GM12878 (cell line): ENCODE measurements at regions not wholly inside any gene's neighbourhood (a gene's known extent, or its start where the extent isn't known, plus 50 kb on each side); places are given as distances from the start of the nearest gene placed in this dataset.

Experiments
- ATAC-seq: fragments of 200-7000 bp; cut with Tn5 transposase; 3 replicates; pipeline ENCODE4 v1.9.1; 2020; ENCODE audit warnings: mild to moderate bottlenecking, moderate library complexity
- BruUV-seq: library from RNA; stranded (reverse); fragments of 400-500 nt; replicated peaks from 2 replicates; lab custom pipeline; 2021; lab: Mats Ljungman, UMichigan
- CTCF ChIA-PET: fragments of 300-600 bp; sonication (Branson Sonifier 250); formaldehyde crosslinking; extraction: SDS; loops from one replicate; lab custom pipeline; 2021; ENCODE audit warnings: inconsistent platforms; lab: Yijun Ruan, JAX
- POLR2A ChIA-PET: fragments of 350-600 bp; formaldehyde crosslinking; extraction: SDS; loops from one replicate; lab custom pipeline; 2021; ENCODE audit warnings: inconsistent platforms; lab: Charles Lee
- RAD21 ChIA-PET: fragments of 300-600 bp; sonication (Branson Sonifier 250); formaldehyde crosslinking; loops from one replicate; lab custom pipeline; 2023; ENCODE audit warnings: antibody characterized with exemption; ENCODE audit not compliant: unreplicated experiment; lab: Charles Lee
- SMC1A ChIA-PET: fragments of 300-600 bp; sonication (Branson Sonifier 250); formaldehyde crosslinking; loops from one replicate; lab custom pipeline; 2023; ENCODE audit not compliant: unreplicated experiment, uncharacterized antibody; lab: Charles Lee
- DNase-seq: peaks from one replicate; pipeline ENCODE4 v3.0.0-alpha.2; 2011; ENCODE audit warnings: low read depth, low spot score
- FAIRE-seq: peaks from 3 replicates; lab custom pipeline; 2011; peaks lifted over from hg19 to GRCh38; lab: Jason Lieb, UNC
- H2AFZ ChIP-seq: 2 replicates; pipeline ENCODE4 v1.6.0; 2011; ENCODE audit warnings: low read depth, low read length, control low read depth; ENCODE audit not compliant: control insufficient read depth
- H3K27ac ChIP-seq: 2 replicates; pipeline ENCODE4 v1.5.1; 2011; ENCODE audit warnings: control low read depth; ENCODE audit not compliant: control insufficient read depth, insufficient read depth
- H3K27me3 ChIP-seq, 2 experiments: replicated peaks in 1 of 2; 2 replicates each; pipeline versions ENCODE4 v1.6.0 to v1.6.1; 2011; ENCODE audit warnings: low read length in 1 of 2; ENCODE audit not compliant: control insufficient read depth in 2 of 2, insufficient read depth in 2 of 2
- H3K36me3 ChIP-seq, 2 experiments: 2 replicates each; pipeline ENCODE4 v1.5.1; 2011; ENCODE audit warnings: low read length in 1 of 2; ENCODE audit not compliant: control insufficient read depth in 2 of 2, insufficient read depth in 2 of 2
- H3K4me1 ChIP-seq: 2 replicates; pipeline ENCODE4 v1.6.1; 2011; ENCODE audit warnings: mild to moderate bottlenecking, low read length, moderate library complexity, mixed read lengths; ENCODE audit not compliant: control insufficient read depth, insufficient read depth
- H3K4me2 ChIP-seq: 2 replicates; pipeline ENCODE4 v1.6.0; 2011; ENCODE audit warnings: control low read depth; ENCODE audit not compliant: control insufficient read depth, insufficient read depth
- H3K4me3 ChIP-seq: fragments of 200-600 bp; sonication (generic); 2 replicates; pipeline ENCODE4 v1.5.1; 2016
- H3K79me2 ChIP-seq: 2 replicates; pipeline ENCODE4 v1.6.0; 2011; ENCODE audit warnings: low read length; ENCODE audit not compliant: control insufficient read depth, insufficient read depth
- H3K9ac ChIP-seq: 2 replicates; pipeline ENCODE4 v1.8.0; 2011; ENCODE audit warnings: low read length, control low read depth, mixed read lengths; ENCODE audit not compliant: control insufficient read depth, insufficient read depth
- H3K9me3 ChIP-seq: replicated peaks from 3 replicates; pipeline ENCODE4 v1.5.1; 2011; ENCODE audit warnings: mild to moderate bottlenecking, low read length; ENCODE audit not compliant: control insufficient read depth, insufficient read depth
- H4K20me1 ChIP-seq: 2 replicates; pipeline ENCODE4 v1.6.0; 2011; ENCODE audit not compliant: control insufficient read depth, insufficient read depth
- ASH2L ChIP-seq: fragments of 300-600, 200-600 bp; sonication (generic); IDR thresholded peaks from 2 replicates; pipeline ENCODE4 v1.6.1; 2017; ENCODE audit warnings: low read depth, mild to moderate bottlenecking, borderline replicate concordance
- BMI1 ChIP-seq: fragments of 450-650 bp; IDR thresholded peaks from 2 replicates; pipeline ENCODE4 v1.6.1; 2016; ENCODE audit warnings: mild to moderate bottlenecking, moderate library complexity, borderline replicate concordance
- CHD1 ChIP-seq: IDR thresholded peaks from 2 replicates; pipeline ENCODE4 v1.6.1; 2012; ENCODE audit warnings: low read depth, low read length, improper control_type of control experiment
- FOXK2 ChIP-seq: fragments of 450-650 bp; IDR thresholded peaks from 2 replicates; pipeline ENCODE4 v1.6.1; 2017; ENCODE audit warnings: mild to moderate bottlenecking, moderate library complexity
- IKZF1 ChIP-seq: fragments of 450-650 bp; conservative IDR thresholded peaks from 2 replicates; pipeline ENCODE4 v1.6.1; 2017; ENCODE audit warnings: antibody characterized with exemption, mild to moderate bottlenecking
- KDM1A ChIP-seq: fragments of 200-600 bp; sonication (generic); IDR thresholded peaks from 2 replicates; pipeline ENCODE4 v1.6.1; 2016; ENCODE audit warnings: borderline replicate concordance
- MEF2A ChIP-seq: IDR thresholded peaks from 2 replicates; pipeline ENCODE4 v1.6.1; 2011; ENCODE audit warnings: low read depth, mild to moderate bottlenecking, low read length, moderate library complexity; ENCODE audit not compliant: insufficient read depth
- NFYA ChIP-seq: IDR thresholded peaks from 2 replicates; pipeline ENCODE4 v1.6.1; 2011; ENCODE audit warnings: low read depth, mild to moderate bottlenecking, low read length, improper control_type of control experiment, borderline replicate concordance
- NFYB ChIP-seq: IDR thresholded peaks from 2 replicates; pipeline ENCODE4 v1.6.1; 2011; ENCODE audit warnings: low read depth, mild to moderate bottlenecking, low read length, improper control_type of control experiment, moderate library complexity; ENCODE audit not compliant: insufficient read depth
- PAX8 ChIP-seq: fragments of 450-650 bp; IDR thresholded peaks from 2 replicates; pipeline ENCODE4 v1.6.1; 2017; ENCODE audit warnings: mild to moderate bottlenecking, moderate library complexity
- SP1 ChIP-seq: IDR thresholded peaks from one replicate; pipeline ENCODE4 v1.6.1; 2011; ENCODE audit warnings: low read depth, low read length
- STAT1 ChIP-seq: fragments of 450-650 bp; conservative IDR thresholded peaks from 2 replicates; pipeline ENCODE4 v1.6.1; 2014; ENCODE audit warnings: antibody characterized with exemption, mild to moderate bottlenecking
- SUZ12 ChIP-seq: fragments of 200-600 bp; sonication (generic); IDR thresholded peaks from one replicate; pipeline ENCODE4 v1.6.1; 2018; ENCODE audit warnings: antibody characterized with exemption, mild to moderate bottlenecking; ENCODE audit not compliant: unreplicated experiment
- WGBS: methylation state at CpG from one replicate; pipeline ENCODE4 v1.1.6; 2016; ENCODE audit warnings: low lambda C conversion rate; ENCODE audit not compliant: insufficient replicate concordance, insufficient coverage; ENCODE audit errors: missing lambda C conversion rate; 5-methylcytosine and 5-hydroxymethylcytosine counted together
- in situ Hi-C: fragments of 300-500 bp; cut with MboI; formaldehyde crosslinking; loops from 9 replicates; pipeline ENCODE4 v1.14.3; 2018; ENCODE audit warnings: mixed read lengths
- intact Hi-C: fragments of 100-400 bp; cut with micrococcal nuclease; formaldehyde crosslinking; loops from one replicate; pipeline ENCODE4 v1.14.2; 2022; ENCODE audit not compliant: unreplicated experiment

DNA sequence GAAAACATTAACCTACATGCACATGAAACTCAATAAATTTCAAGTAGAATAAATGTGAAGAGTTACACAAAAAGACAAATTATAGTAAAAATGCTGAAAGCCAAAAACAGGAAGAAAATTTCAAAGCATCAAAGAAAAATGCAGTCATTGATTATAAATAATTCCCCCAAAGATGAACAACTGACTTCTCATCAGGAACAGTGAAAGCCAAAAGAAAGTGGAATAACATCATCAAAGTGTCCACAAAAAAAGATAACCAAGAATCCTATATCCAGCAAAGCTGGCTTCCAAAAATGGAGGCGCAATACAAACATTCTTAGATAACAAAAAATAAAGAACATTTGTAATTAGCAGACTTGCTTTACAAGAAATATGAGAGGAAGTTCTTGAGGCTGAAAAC, 161.6 kb downstream of the CMPK2 start (continued):
- no peak for TF ChIP-seq SUZ12
- no peak for TF ChIP-seq NFYB

DNA sequence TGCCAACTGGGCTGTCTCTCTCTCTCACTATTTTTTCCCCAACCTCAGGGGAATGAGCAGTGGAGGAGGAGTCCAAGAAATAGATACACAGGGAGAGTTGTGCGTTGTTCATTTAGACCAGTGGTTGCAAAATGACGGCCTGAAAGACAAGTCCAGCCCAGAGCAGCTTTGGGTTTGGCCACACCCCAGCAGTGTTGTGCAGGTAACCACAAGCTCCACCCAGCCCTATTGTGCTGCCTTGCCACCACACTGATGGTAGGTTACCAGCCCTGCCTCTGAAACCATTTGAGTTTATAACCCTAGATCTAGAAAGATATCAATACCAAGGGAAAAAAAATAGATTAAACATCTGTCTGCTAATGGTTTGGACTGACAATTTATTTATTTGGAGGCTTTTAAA, 144.3 kb downstream of the CMPK2 start:
- ChIA-PET CTCF (no interaction called here), POLR2A (no interaction called here), SMC1A (no interaction called here), RAD21 (no interaction called here)
- Histone ChIP-seq H3K27me3 (no peaks in the 10 kb centered on the region), H3K36me3 (no peaks in the 10 kb centered on the region), H3K4me2 (no peak overlapping the region), H3K79me2 (no peaks in the 10 kb centered on the region), H3K27ac (no peak overlapping the region), H3K9ac (no peak overlapping the region), H2AFZ (no peak overlapping the region), H3K4me3 (no peak overlapping the region), H3K9me3 (no peaks in the 10 kb centered on the region), H4K20me1 (no peaks in the 10 kb centered on the region), H3K4me1 (no peaks in the 10 kb centered on the region)
- BruUV-seq, result no TSS peak
- TF ChIP-seq IKZF1 (no peak), STAT1 (no peak), KDM1A (no peak), FOXK2 (no peak)
- ATAC-seq, result no peak
- intact Hi-C loops (no loop called here), in situ Hi-C loops (no loop called here)
- WGBS, result 95% methylated on average over 2 of the region's 2 CpGs
- no peak for DNase-seq
- no peak for FAIRE-seq

DNA sequence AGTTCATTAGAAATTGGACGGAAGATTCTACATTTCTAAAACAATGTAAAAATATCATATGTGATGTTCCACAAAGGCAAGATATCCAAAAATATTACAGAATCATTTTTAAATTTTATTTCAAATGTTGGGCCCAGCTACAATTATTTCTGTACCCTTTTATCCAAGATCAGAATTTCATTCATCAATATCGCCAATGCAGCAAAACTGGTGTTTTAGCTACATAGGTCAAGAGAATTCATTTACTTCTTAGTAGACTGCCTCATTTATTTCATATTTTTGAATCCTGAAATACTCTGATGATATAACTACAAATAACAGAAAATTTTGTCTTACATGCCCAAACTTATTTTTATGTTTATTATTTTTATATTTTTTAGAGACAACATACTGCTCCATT, 143.1 kb downstream of the CMPK2 start:
- FAIRE-seq, result no peak
- H3K79me2 ChIP-seq, result no peaks in the 10 kb centered on the region
- H3K27ac ChIP-seq, result no peak overlapping the region
- no peaks in the 10 kb centered on the region for H3K36me3 ChIP-seq
- H3K4me2 ChIP-seq, result no peak overlapping the region
- no peak overlapping the region for H3K4me3 ChIP-seq
- CTCF ChIA-PET, result no interaction called here
- H2AFZ ChIP-seq, result no peak overlapping the region
- SMC1A ChIA-PET, result no interaction called here
- no TSS peak for BruUV-seq
- TF ChIP-seq ASH2L (no peak), NFYA (no peak), PAX8 (no peak), MEF2A (no peak), SP1 (no peak), BMI1 (no peak), CHD1 (no peak)
- TF ChIP-seq, all 136 proteins: peak for 0
- H3K9ac ChIP-seq, result no peak overlapping the region
- intact Hi-C loops, result no loop called here
- no peaks in the 10 kb centered on the region for H3K27me3 ChIP-seq
- in situ Hi-C loops, result no loop called here
- no peak for DNase-seq
- ATAC-seq, result no peak
- H3K4me1 ChIP-seq, result no peaks in the 10 kb centered on the region
- ChIA-PET RAD21 (no interaction called here), POLR2A (no interaction called here)
- no peaks in the 10 kb centered on the region for H3K9me3 ChIP-seq
- 71% methylated on average over 2 of the region's 2 CpGs for WGBS
- no peaks in the 10 kb centered on the region for H4K20me1 ChIP-seq
